ENCODE measurements at regions not wholly inside any gene's neighbourhood (a gene's known extent, or its start where the extent isn't known, plus 50 kb on each side); places are given as distances from the start of the nearest gene placed in this dataset.

- DNase-seq (ENCODE audit: low spot score), result no peak
Measured at GRCh38 chr12:98402091-98402490, 113.3 kb upstream of the TMPO start.

- DNase-seq (ENCODE audit: low spot score), result no peak
Measured at GRCh38 chr12:98402671-98403070, 112.7 kb upstream of the TMPO start.

- no peak for DNase-seq (ENCODE audit: low spot score)
Measured at GRCh38 chr12:98403385-98403784, 112.0 kb upstream of the TMPO start.

GRCh38 chr12:98403936-98404335 lies 111.5 kb upstream of the TMPO start:
- peak; percentile 77 for DNase-seq (ENCODE audit: low spot score)

GRCh38 chr12:98405805-98406366 lies 109.5 kb upstream of the TMPO start:
- DNase-seq (ENCODE audit: low spot score), result no peak

- no peak for DNase-seq (ENCODE audit: low spot score)
Measured at GRCh38 chr12:98406378-98406777, 109.0 kb upstream of the TMPO start.

- no peak for DNase-seq (ENCODE audit: low spot score)
Measured at GRCh38 chr12:98408681-98409080, 106.7 kb upstream of the TMPO start.

GRCh38 chr12:98409548-98409947 lies 105.8 kb upstream of the TMPO start:
- no peak for DNase-seq (ENCODE audit: low spot score)

- no peak for DNase-seq (ENCODE audit: low spot score)
Measured at GRCh38 chr12:98410356-98410755, 105.0 kb upstream of the TMPO start.

GRCh38 chr12:98416845-98417244 lies 98.5 kb upstream of the TMPO start:
- no peak for DNase-seq (ENCODE audit: low spot score)

GRCh38 chr12:98417266-98417665 lies 98.1 kb upstream of the TMPO start:
- no peak for DNase-seq (ENCODE audit: low spot score)

GRCh38 chr12:98418357-98419075 lies 96.9 kb upstream of the TMPO start:
- DNase-seq (ENCODE audit: low spot score), result no peak

GRCh38 chr12:98419081-98419794 lies 96.2 kb upstream of the TMPO start:
- no peak for DNase-seq (ENCODE audit: low spot score)

GRCh38 chr12:98419795-98420404 lies 95.5 kb upstream of the TMPO start:
- DNase-seq (ENCODE audit: low spot score), result no peak

GRCh38 chr12:98420461-98420860 lies 94.9 kb upstream of the TMPO start:
- DNase-seq (ENCODE audit: low spot score), result no peak

- DNase-seq (ENCODE audit: low spot score), result no peak
Measured at GRCh38 chr12:98421316-98421715, 94.1 kb upstream of the TMPO start.

GRCh38 chr12:98422359-98422758 lies 93.0 kb upstream of the TMPO start:
- no peak for DNase-seq (ENCODE audit: low spot score)

- no peak for DNase-seq (ENCODE audit: low spot score)
Measured at GRCh38 chr12:98422812-98423211, 92.6 kb upstream of the TMPO start.

- no peak for DNase-seq (ENCODE audit: low spot score)
Measured at GRCh38 chr12:98423963-98424362, 91.4 kb upstream of the TMPO start.

GRCh38 chr12:98424726-98425401 lies 90.5 kb upstream of the TMPO start:
- peak; percentile 83 for DNase-seq (ENCODE audit: low spot score)

- DNase-seq (ENCODE audit: low spot score), result no peak
Measured at GRCh38 chr12:98425859-98426258, 89.5 kb upstream of the TMPO start.

GRCh38 chr12:98431089-98431488 lies 84.3 kb upstream of the TMPO start:
- DNase-seq (ENCODE audit: low spot score), result no peak

All from kidney capillary endothelial cell (primary cell).